Activated B cell treated with CpG ODN at 0.5 μM for 24 hours (primary cell): ENCODE measurements at regions not wholly inside any gene's neighbourhood (a gene's known extent, or its start where the extent isn't known, plus 50 kb on each side); places are given as distances from the start of the nearest gene placed in this dataset.

ENCODE experiments used
- ATAC-seq: fragments of 200-7000 bp; cut with Tn5 transposase; one replicate; pipeline ENCODE4 v1.10.0; 2021; ENCODE audit warnings: low read depth, mild to moderate bottlenecking, moderate library complexity
- CTCF ChIA-PET: fragments of 350-600 bp; sonication (Branson Sonifier 250); formaldehyde crosslinking; loops from one replicate; lab custom pipeline; 2021; ENCODE audit warnings: antibody characterized with exemption; lab: Charles Lee
- POLR2A ChIA-PET: fragments of 350-600 bp; sonication (Branson Sonifier 250); formaldehyde crosslinking; loops from one replicate; lab custom pipeline; 2021; ENCODE audit warnings: antibody characterized with exemption; lab: Charles Lee
- DNase-seq: peaks from one replicate; pipeline ENCODE4 v3.0.0; 2022
- H3K27ac Mint-ChIP-seq: one replicate; pipeline ENCODE4 v1.8.0; 2020; ENCODE audit warnings: mixed read lengths
- H3K27me3 Mint-ChIP-seq: one replicate; pipeline ENCODE4 v1.8.0; 2021; ENCODE audit warnings: mixed read lengths
- H3K36me3 Mint-ChIP-seq: one replicate; pipeline ENCODE4 v1.8.0; 2021; ENCODE audit warnings: low read depth, mixed read lengths
- H3K4me1 Mint-ChIP-seq: one replicate; pipeline ENCODE4 v1.8.0; 2021; ENCODE audit warnings: mixed read lengths
- H3K4me3 Mint-ChIP-seq: one replicate; pipeline ENCODE4 v1.8.0; 2020; ENCODE audit warnings: mild to moderate bottlenecking, mixed read lengths
- H3K9me3 Mint-ChIP-seq: one replicate; pipeline ENCODE4 v1.8.0; 2020; ENCODE audit warnings: mixed read lengths
- intact Hi-C: fragments of 100-400 bp; cut with micrococcal nuclease; formaldehyde crosslinking; loops from one replicate; pipeline ENCODE4 v1.15.1; 2024
- TF ChIP-seq, protein P1 (sequence below): fragments of 200-600 bp; IDR thresholded peaks from one replicate; pipeline ENCODE4 v1.8.0; 2022; ENCODE audit warnings: antibody characterized with exemption, mild to moderate bottlenecking

DNA sequence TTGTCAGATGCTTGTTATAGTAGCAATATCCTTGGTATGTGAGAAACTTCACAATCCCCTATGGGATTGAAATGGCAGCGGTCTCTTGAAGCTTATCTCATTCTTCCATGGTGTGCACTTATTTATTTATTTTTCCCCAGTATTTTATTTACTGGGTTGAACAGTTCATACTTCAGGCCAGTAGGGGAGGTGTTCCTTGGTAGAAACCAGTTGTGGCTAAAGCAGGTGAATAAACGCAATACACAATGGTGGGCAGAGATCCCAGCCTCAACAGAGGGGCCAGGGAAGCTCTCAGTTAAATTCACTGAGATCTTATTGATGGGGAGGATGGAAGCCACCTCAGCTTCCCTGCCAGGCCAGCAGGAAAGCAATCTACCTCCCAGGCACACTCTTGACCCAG lies 93.7 kb upstream of the SRD5A2 start:
- peaks cover 2% of the 10 kb centered on the region for H3K27me3 Mint-ChIP-seq
- H3K36me3 Mint-ChIP-seq: peaks cover 6% of the 10 kb centered on the region
- no peak overlapping the region for H3K4me3 Mint-ChIP-seq
- intact Hi-C loops: no loop called here
- H3K4me1 Mint-ChIP-seq: no peaks in the 10 kb centered on the region
- CTCF ChIA-PET: no interaction called here
- no peak for DNase-seq
- POLR2A ChIA-PET: no interaction called here
- TF ChIP-seq, protein P1, sequence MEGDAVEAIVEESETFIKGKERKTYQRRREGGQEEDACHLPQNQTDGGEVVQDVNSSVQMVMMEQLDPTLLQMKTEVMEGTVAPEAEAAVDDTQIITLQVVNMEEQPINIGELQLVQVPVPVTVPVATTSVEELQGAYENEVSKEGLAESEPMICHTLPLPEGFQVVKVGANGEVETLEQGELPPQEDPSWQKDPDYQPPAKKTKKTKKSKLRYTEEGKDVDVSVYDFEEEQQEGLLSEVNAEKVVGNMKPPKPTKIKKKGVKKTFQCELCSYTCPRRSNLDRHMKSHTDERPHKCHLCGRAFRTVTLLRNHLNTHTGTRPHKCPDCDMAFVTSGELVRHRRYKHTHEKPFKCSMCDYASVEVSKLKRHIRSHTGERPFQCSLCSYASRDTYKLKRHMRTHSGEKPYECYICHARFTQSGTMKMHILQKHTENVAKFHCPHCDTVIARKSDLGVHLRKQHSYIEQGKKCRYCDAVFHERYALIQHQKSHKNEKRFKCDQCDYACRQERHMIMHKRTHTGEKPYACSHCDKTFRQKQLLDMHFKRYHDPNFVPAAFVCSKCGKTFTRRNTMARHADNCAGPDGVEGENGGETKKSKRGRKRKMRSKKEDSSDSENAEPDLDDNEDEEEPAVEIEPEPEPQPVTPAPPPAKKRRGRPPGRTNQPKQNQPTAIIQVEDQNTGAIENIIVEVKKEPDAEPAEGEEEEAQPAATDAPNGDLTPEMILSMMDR: no peak
- no peak for ATAC-seq
- H3K9me3 Mint-ChIP-seq: peaks cover 37% of the 10 kb centered on the region
- no peak overlapping the region for H3K27ac Mint-ChIP-seq

DNA sequence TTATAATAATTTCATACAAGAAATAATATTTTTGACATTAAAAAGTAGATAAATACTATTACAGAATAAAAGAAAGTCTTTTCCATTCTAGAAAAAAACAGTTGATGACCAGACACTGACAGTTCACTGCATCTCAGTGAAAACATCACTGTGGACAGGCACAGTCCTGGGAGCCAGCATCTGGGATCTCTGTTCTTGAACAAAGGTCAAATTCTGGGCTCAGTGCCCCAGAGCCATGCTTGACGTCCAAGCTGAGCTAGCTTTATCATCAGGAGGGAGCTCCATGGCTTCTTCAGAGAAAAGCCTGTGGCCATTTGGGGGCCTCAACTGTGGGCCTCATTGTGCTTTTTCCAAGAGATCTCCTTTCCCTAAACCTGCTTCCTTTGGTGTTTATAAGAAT lies 86.1 kb upstream of the SRD5A2 start:
- Mint-ChIP-seq H3K4me3 (no peak overlapping the region), H3K36me3 (no peaks in the 10 kb centered on the region), H3K27me3 (no peaks in the 10 kb centered on the region), H3K27ac (no peak overlapping the region), H3K4me1 (no peaks in the 10 kb centered on the region), H3K9me3 (peaks cover 10% of the 10 kb centered on the region)
- DNase-seq (no peak), ATAC-seq (no peak)
- ChIA-PET POLR2A (no interaction called here), CTCF (no interaction called here)
- intact Hi-C loops: no loop called here
- TF ChIP-seq, protein P1: no peak

DNA sequence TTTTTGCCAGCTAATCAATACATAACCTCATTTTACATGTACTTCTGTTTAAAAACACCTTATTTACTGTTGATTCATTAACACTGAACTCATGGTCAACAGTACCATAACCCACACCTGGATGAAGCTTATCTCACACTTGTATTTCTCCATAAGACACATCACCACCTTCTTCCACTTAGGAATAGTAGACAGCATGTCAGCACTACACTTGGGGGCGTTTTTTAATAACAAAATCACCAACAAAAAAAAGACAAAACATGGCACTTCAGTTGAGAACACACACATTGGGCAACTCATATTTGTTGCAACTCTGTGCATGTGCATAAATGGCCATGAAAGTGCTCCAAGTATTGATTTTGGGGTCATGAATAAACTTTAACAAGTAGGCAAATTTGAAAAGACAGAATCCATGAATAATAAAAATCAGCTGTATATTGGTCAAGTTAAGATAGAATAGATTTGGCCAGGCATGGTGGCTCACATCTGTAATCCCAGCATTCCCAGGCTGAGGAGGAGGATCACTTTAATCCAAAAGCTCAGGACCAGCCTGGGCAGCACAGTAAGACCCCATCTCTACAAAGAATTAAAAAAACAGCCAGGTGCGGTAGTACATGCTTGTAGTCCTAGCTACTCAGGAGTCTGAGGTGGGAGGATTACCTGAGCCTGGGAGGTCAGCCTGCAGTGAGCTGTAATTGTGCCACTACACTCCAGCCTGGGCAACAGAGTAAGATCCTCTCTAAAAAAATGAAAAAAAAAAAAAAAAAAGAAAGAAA lies 84.4 kb upstream of the SRD5A2 start:
- no peak for DNase-seq
- H3K4me3 Mint-ChIP-seq: no peak overlapping the region
- TF ChIP-seq, protein P1: no peak
- H3K9me3 Mint-ChIP-seq: peaks cover 3% of the 10 kb centered on the region
- ChIA-PET CTCF (no interaction called here), POLR2A (interaction anchor here (0.5 kb wide), 1 partner anchor 206 kb away, joined by 3 read pairs; no protein-coding TSS in a partner anchor)
- no peaks in the 10 kb centered on the region for H3K36me3 Mint-ChIP-seq
- intact Hi-C loops: no loop called here
- H3K27ac Mint-ChIP-seq: no peak overlapping the region
- no peaks in the 10 kb centered on the region for H3K4me1 Mint-ChIP-seq
- H3K27me3 Mint-ChIP-seq: no peaks in the 10 kb centered on the region
- no peak for ATAC-seq

DNA sequence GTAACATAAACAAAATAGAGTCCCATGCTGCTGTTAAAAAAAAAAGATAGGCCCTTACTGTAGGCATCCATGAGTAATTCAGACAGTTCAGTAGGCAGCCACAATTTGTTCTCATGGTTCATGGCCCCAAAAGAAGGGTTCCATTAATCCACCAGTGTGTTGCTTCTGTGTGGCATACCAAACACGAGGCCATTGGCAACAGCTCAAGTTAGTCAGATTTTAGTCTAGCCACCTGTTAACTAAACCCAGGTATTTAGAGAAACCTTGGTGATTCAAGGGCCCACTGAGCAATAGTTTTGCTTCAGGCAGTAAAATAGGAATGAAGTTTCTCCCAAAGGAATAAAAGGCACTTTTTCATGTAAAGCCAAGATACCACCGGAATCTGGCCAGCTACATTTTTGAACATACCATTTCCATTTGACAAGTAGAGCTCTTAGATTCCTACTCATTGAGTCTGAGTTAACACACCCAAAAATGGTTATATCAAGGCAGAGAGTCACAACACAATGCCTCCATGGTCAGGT lies 80.1 kb upstream of the SRD5A2 start:
- ATAC-seq: no peak
- POLR2A ChIA-PET: no interaction called here
- Mint-ChIP-seq H3K27me3 (peaks cover 17% of the 10 kb centered on the region), H3K36me3 (no peaks in the 10 kb centered on the region), H3K27ac (no peak overlapping the region), H3K4me3 (no peak overlapping the region), H3K9me3 (peaks cover 3% of the 10 kb centered on the region), H3K4me1 (no peaks in the 10 kb centered on the region)
- intact Hi-C loops: no loop called here
- no peak for DNase-seq
- CTCF ChIA-PET: no interaction called here
- TF ChIP-seq, protein P1: no peak

DNA sequence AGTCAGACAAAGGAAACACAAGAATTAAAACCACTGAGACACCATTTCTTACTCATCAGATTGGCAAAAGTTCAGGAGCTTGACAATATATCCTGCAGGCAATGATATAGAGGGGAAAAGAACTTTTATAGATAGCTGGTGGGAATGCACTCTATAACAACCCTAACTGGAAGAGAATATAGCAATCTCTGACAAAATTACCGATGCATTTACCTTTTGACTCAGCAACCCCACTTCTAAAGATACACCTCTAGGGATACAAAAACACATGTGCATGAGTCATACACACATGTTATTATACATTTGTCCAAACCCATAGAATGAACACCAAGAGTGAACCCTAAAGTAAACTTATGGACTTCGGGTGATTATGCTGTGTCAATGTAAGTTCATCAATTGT lies 79.4 kb upstream of the SRD5A2 start:
- peaks cover 17% of the 10 kb centered on the region for H3K27me3 Mint-ChIP-seq

More for the DNA sequence above, 79.4 kb upstream of the SRD5A2 start:
- intact Hi-C loops: no loop called here
- H3K36me3 Mint-ChIP-seq: no peaks in the 10 kb centered on the region
- H3K27ac Mint-ChIP-seq: no peak overlapping the region
- POLR2A ChIA-PET: no interaction called here
- peaks cover 3% of the 10 kb centered on the region for H3K9me3 Mint-ChIP-seq
- ATAC-seq (no peak), DNase-seq (no peak)
- CTCF ChIA-PET: no interaction called here
- TF ChIP-seq, protein P1: no peak
- H3K4me1 Mint-ChIP-seq: no peaks in the 10 kb centered on the region
- H3K4me3 Mint-ChIP-seq: no peak overlapping the region
